Pancreas (tissue), 10 donors: ENCODE measurements at regions not wholly inside any gene's neighbourhood (a gene's known extent, or its start where the extent isn't known, plus 50 kb on each side); places are given as distances from the start of the nearest gene placed in this dataset.
A peak's percentile ranks its signal among the peaks of the same experiment; 100 is the strongest.

ENCODE experiments used
- ATAC-seq, 4 donors: fragments of 200-7000 bp; cut with Tn5 transposase; one replicate each; pipeline versions ENCODE4 v1.8.0 to v1.9.1; 2020; ENCODE audit warnings: mild to moderate bottlenecking in 4 of 4, moderate library complexity in 4 of 4
- DNase-seq, 6 donors: peaks; one replicate each; pipeline ENCODE4 v3.0.0-alpha.2; 2020
- FAIRE-seq: peaks from 2 replicates; lab custom pipeline; 2012; peaks lifted over from hg19 to GRCh38; lab: Jason Lieb, UNC
- H3K27ac ChIP-seq, 4 donors: fragments of 200-600 bp; sonication (generic); 1 replicate in 3 of 4; 2 replicates in 1 of 4; pipeline versions ENCODE4 v1.5.0 to v1.8.0; 2020
- H3K27me3 ChIP-seq, 4 donors: fragments of 200-600 bp; one replicate each; pipeline ENCODE4 v1.8.0; 2021
- H3K36me3 ChIP-seq, 3 donors: fragments of 200-600 bp; sonication (generic) in 1 of 3; one replicate each; pipeline versions ENCODE4 v1.5.0 to v1.8.0; 2020 to 2021
- H3K4me1 ChIP-seq, 3 donors: fragments of 200-600 bp; one replicate each; pipeline ENCODE4 v1.8.0; 2021
- H3K4me3 ChIP-seq, 4 donors: fragments of 200-600 bp; sonication (generic) in 2 of 4; one replicate each; pipeline versions ENCODE4 v1.5.0 to v1.8.0; 2020 to 2021
- H3K9me3 ChIP-seq, 4 donors: fragments of 200-600 bp; one replicate each; pipeline ENCODE4 v1.8.0; 2021
- WGBS, 2 donors: extraction: QIAGEN DNeasy Blood & Tissue Kit; methylation state at CpG; one replicate each; pipeline ENCODE4 v1.1.7; 2013; 5-methylcytosine and 5-hydroxymethylcytosine counted together
- intact Hi-C, 3 donors: fragments of 100-400 bp; cut with DNase I; formaldehyde crosslinking; loops; one replicate each; pipeline versions ENCODE4 v1.11.1 to v1.14.2; 2022
- TF ChIP-seq, protein P1 (sequence below), 4 donors: fragments of 200-600 bp; sonication (generic) in 3 of 4; IDR thresholded peaks; one replicate each; pipeline versions ENCODE4 v1.5.0 to v1.8.0; 2021; ENCODE audit warnings: antibody characterized with exemption in 4 of 4
- donor health status: healthy with polysubstance abuse.
- donor health status: DM: no; HTN: no; CAD: no; lungs with moderate emphysema.
- donor health status: DM: no; HTN: no; CAD: no.
- donor health status: control.
- donor health status: control.
- donor health status: Bipolar disorder and iron deficiency.
- donor health status: DM: yes; HTN: yes; CAD: no.
- donor health status: DM: no; HTN: no; CAD: no.
- donor health status: DM: no; HTN: no; CAD: no.
- donor health status: DM: yes; HTN: yes; CAD: no.

- no peak overlapping the region for H3K4me3 ChIP-seq
- TF ChIP-seq, protein P1, sequence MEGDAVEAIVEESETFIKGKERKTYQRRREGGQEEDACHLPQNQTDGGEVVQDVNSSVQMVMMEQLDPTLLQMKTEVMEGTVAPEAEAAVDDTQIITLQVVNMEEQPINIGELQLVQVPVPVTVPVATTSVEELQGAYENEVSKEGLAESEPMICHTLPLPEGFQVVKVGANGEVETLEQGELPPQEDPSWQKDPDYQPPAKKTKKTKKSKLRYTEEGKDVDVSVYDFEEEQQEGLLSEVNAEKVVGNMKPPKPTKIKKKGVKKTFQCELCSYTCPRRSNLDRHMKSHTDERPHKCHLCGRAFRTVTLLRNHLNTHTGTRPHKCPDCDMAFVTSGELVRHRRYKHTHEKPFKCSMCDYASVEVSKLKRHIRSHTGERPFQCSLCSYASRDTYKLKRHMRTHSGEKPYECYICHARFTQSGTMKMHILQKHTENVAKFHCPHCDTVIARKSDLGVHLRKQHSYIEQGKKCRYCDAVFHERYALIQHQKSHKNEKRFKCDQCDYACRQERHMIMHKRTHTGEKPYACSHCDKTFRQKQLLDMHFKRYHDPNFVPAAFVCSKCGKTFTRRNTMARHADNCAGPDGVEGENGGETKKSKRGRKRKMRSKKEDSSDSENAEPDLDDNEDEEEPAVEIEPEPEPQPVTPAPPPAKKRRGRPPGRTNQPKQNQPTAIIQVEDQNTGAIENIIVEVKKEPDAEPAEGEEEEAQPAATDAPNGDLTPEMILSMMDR (IDR thresholded peaks at IDR 0.05) = no peak
- no peak overlapping the region for H3K27ac ChIP-seq
- ATAC-seq (no peak), DNase-seq (no peak), FAIRE-seq (no peak)
- no peaks in the 10 kb centered on the region for H3K9me3 ChIP-seq
- no peaks in the 10 kb centered on the region for H3K27me3 ChIP-seq
- H3K36me3 ChIP-seq = no peaks in the 10 kb centered on the region
- intact Hi-C loops = no loop called here
- H3K4me1 ChIP-seq = peaks cover 0 to 10% (median 8%) of the 10 kb centered on the region in 3 donors
- WGBS, 2 donors = 77 to 78% methylated on average over 5 of the region's 5 CpGs
Measured at GRCh38 chr4:186782302-186782701, 58.6 kb upstream of the FAT1 start.

GRCh38 chr4:186787536-186787935 is 63.9 kb upstream of the FAT1 start:
- 77% methylated on average over 5 of the region's 5 CpGs for WGBS, 2 donors
- no peak overlapping the region for H3K27ac ChIP-seq
- intact Hi-C loops = no loop called here
- no peak for FAIRE-seq
- DNase-seq = no peak
- H3K4me1 ChIP-seq = peaks cover 0 to 10% (median 6%) of the 10 kb centered on the region in 3 donors
- H3K9me3 ChIP-seq = no peaks in the 10 kb centered on the region
- ATAC-seq = no peak
- H3K4me3 ChIP-seq = no peak overlapping the region
- TF ChIP-seq, protein P1 (IDR thresholded peaks at IDR 0.05) = no peak
- no peaks in the 10 kb centered on the region for H3K27me3 ChIP-seq
- no peaks in the 10 kb centered on the region for H3K36me3 ChIP-seq

- DNase-seq (no peak), ATAC-seq (no peak), FAIRE-seq (no peak)
- H3K4me1 ChIP-seq = peaks cover 0 to 10% (median 6%) of the 10 kb centered on the region in 3 donors
- H3K27ac ChIP-seq = no peak overlapping the region
- H3K9me3 ChIP-seq = no peaks in the 10 kb centered on the region
- no peaks in the 10 kb centered on the region for H3K36me3 ChIP-seq
- intact Hi-C loops = no loop called here
- H3K27me3 ChIP-seq = no peaks in the 10 kb centered on the region
- TF ChIP-seq, protein P1 (IDR thresholded peaks at IDR 0.05) = no peak
- H3K4me3 ChIP-seq = no peak overlapping the region
- WGBS, 2 donors = 90% methylated on average over 3 of the region's 3 CpGs
Measured at GRCh38 chr4:186789651-186790050, 66.0 kb upstream of the FAT1 start.

GRCh38 chr4:186790630-186791029 is 67.0 kb upstream of the FAT1 start:
- peak in 3 of 4 donors; percentile 37 to 75 (median 55) for ATAC-seq
- TF ChIP-seq, protein P1 (IDR thresholded peaks at IDR 0.05) = no peak

GRCh38 chr4:186792728-186793366 is 69.2 kb upstream of the FAT1 start:
- TF ChIP-seq, protein P1 (IDR thresholded peaks at IDR 0.05) = no peak
- no peak for FAIRE-seq

More at GRCh38 chr4:186790630-186791029, 67.0 kb upstream of the FAT1 start:
- H3K27me3 ChIP-seq = no peaks in the 10 kb centered on the region
- DNase-seq (no peak), FAIRE-seq (no peak)
- intact Hi-C loops = no loop called here
- peaks cover 0 to 10% (median 6%) of the 10 kb centered on the region in 3 donors for H3K4me1 ChIP-seq
- no peaks in the 10 kb centered on the region for H3K36me3 ChIP-seq
- no peak overlapping the region for H3K27ac ChIP-seq
- no peaks in the 10 kb centered on the region for H3K9me3 ChIP-seq
- no peak overlapping the region for H3K4me3 ChIP-seq

More at GRCh38 chr4:186792728-186793366, 69.2 kb upstream of the FAT1 start:
- Histone ChIP-seq H3K4me1 (peaks cover 0 to 10% (median 6%) of the 10 kb centered on the region in 3 donors), H3K27me3 (no peaks in the 10 kb centered on the region), H3K4me3 (no peak overlapping the region), H3K9me3 (no peaks in the 10 kb centered on the region), H3K27ac (no peak overlapping the region), H3K36me3 (no peaks in the 10 kb centered on the region)
- intact Hi-C loops = no loop called here
- DNase-seq (no peak), ATAC-seq (peak in 2 of 4 donors; percentile 46 to 61)
- WGBS, 2 donors = 67 to 80% methylated on average over 2 of the region's 2 CpGs
